ENCODE measurements at regions not wholly inside any gene's neighbourhood (a gene's known extent, or its start where the extent isn't known, plus 50 kb on each side); places are given as distances from the start of the nearest gene placed in this dataset.

DNA sequence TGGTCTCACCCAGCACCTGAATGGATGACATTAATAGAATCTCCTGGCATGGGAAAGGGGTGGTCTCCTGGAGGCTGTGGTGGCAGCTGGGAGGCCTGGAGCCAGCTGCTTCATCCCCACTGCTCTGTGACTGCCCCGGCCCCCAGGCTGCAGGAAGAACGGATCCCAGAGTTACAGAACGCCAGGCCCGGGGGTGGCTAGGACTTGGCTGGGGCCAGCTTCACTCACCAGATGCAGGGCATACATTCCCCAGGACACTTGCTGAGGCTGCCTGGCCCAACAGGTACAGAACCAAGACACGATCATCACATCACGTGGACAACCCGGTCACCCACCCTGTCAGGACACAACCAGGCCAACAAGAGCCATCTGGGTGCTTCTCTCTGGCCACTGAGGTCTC lies 178.6 kb upstream of the SALL3 start:
- Histone ChIP-seq H3K4me1 (ENCODE audit: control insufficient read depth in 1 of 2, low read depth in 2 of 2) (no peaks in the 10 kb centered on the region), H3K4me3 (no peak overlapping the region), H3K36me3 (no peaks in the 10 kb centered on the region), H3K27ac (no peak overlapping the region), H3K27me3 (replicated peaks; ENCODE audit: insufficient read depth) (no peaks in the 10 kb centered on the region), H3K9me3 (no peaks in the 10 kb centered on the region)
- TF ChIP-seq, protein P1, sequence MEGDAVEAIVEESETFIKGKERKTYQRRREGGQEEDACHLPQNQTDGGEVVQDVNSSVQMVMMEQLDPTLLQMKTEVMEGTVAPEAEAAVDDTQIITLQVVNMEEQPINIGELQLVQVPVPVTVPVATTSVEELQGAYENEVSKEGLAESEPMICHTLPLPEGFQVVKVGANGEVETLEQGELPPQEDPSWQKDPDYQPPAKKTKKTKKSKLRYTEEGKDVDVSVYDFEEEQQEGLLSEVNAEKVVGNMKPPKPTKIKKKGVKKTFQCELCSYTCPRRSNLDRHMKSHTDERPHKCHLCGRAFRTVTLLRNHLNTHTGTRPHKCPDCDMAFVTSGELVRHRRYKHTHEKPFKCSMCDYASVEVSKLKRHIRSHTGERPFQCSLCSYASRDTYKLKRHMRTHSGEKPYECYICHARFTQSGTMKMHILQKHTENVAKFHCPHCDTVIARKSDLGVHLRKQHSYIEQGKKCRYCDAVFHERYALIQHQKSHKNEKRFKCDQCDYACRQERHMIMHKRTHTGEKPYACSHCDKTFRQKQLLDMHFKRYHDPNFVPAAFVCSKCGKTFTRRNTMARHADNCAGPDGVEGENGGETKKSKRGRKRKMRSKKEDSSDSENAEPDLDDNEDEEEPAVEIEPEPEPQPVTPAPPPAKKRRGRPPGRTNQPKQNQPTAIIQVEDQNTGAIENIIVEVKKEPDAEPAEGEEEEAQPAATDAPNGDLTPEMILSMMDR (IDR thresholded peaks at IDR 0.05): no peak
- no peak for DNase-seq (ENCODE audit: low spot score)
- ATAC-seq (ENCODE audit: insufficient number of reproducible peaks, low FRiP score, low read depth): no peak

DNA sequence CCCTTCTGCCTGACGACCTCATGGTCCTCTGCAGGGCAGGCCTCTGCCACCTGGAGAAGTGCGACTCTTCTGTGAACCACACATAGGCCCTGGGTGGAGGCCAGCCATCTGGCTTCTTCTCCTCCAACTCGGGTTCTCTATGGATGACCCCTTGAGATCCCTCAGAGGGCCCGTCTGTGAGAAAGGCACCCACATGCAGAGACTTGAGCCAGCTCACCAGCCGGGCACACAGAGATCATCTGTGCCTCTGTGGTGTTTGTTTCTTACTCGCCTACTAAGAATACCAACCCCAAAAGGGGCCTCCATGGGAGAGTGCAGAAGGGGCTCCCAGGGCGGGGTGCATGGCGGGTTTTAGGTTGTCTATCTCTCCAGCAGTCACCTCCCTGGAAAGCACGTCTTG lies 176.5 kb upstream of the SALL3 start:
- no peaks in the 10 kb centered on the region for H3K27me3 ChIP-seq (replicated peaks; ENCODE audit: insufficient read depth)
- H3K4me1 ChIP-seq (ENCODE audit: control insufficient read depth in 1 of 2, low read depth in 2 of 2): no peaks in the 10 kb centered on the region
- no peaks in the 10 kb centered on the region for H3K9me3 ChIP-seq
- ATAC-seq (ENCODE audit: insufficient number of reproducible peaks, low FRiP score, low read depth): no peak
- H3K36me3 ChIP-seq: no peaks in the 10 kb centered on the region
- no peak overlapping the region for H3K4me3 ChIP-seq
- no peak for DNase-seq (ENCODE audit: low spot score)
- no peak overlapping the region for H3K27ac ChIP-seq
- TF ChIP-seq, protein P1 (IDR thresholded peaks at IDR 0.05): no peak

DNA sequence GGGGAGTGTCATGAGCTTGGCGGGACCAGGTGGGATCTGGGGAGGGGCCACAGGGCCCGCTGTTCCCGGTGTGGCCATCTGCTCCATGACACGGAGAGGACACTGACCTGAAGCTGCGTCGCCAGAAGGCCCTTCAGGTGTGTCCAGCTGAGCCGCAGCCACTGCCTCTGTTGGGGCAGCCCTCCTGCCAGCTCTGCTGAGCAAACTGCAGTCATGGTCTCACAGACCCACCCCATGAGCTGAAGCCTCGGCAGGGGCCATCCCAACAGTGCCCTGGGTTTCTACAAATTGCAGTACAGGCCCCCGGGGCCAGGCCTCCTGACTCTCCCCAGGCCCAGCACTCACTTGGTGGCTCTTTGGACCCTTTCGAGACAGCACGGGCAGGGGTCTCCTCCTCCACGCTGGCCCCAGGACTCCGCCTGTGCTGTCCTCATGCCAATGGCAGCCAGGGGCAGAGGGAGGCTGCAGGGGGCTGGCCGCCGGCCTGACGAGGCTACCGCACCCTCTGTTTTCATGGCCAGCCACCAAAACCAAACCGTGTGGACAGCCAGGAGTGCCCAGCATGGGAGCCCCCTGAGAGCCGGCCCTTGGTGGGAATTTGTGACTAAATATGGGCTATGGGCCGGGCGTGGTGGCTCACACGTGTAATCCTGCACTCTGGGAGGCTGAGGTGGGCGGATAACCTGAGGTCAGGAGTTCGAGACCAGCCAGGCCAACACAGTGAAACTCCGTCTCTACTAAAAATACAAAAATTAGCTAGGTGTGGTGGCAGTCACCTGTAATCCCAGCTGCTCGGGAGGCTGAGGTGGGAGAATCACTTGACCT lies 175.2 kb upstream of the SALL3 start:
- Histone ChIP-seq H3K4me1 (ENCODE audit: control insufficient read depth in 1 of 2, low read depth in 2 of 2) (no peaks in the 10 kb centered on the region), H3K27ac (no peak overlapping the region), H3K4me3 (no peak overlapping the region), H3K36me3 (no peaks in the 10 kb centered on the region), H3K9me3 (no peaks in the 10 kb centered on the region), H3K27me3 (replicated peaks; ENCODE audit: insufficient read depth) (no peaks in the 10 kb centered on the region)
- DNase-seq (ENCODE audit: low spot score) (no peak), ATAC-seq (ENCODE audit: insufficient number of reproducible peaks, low FRiP score, low read depth) (no peak)
- TF ChIP-seq, protein P1 (IDR thresholded peaks at IDR 0.05): no peak

DNA sequence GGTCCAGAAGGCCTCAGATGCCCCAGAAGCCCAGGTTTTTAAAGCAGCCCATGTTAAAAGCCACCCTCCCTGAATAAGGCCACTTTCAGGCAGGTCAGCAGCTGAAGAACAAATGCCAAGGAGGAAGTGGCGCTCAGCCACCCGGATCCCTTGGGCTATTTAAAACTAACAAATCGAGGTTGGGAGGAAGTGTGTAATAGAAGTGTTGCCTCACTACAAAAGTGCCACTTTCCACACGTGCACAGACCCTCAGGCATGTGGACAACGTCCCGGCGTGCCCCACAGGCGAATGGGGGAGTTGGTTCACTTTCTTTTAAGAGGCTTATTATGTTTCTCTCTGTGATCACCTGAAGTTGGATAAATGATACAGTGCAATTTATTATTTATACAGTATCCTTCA lies 173.8 kb upstream of the SALL3 start:
- ATAC-seq (ENCODE audit: insufficient number of reproducible peaks, low FRiP score, low read depth) (no peak), DNase-seq (ENCODE audit: low spot score) (no peak)
- Histone ChIP-seq H3K27me3 (replicated peaks; ENCODE audit: insufficient read depth) (no peaks in the 10 kb centered on the region), H3K4me1 (ENCODE audit: control insufficient read depth in 1 of 2, low read depth in 2 of 2) (no peaks in the 10 kb centered on the region), H3K9me3 (no peaks in the 10 kb centered on the region), H3K36me3 (no peaks in the 10 kb centered on the region), H3K27ac (no peak overlapping the region), H3K4me3 (no peak overlapping the region)
- TF ChIP-seq, protein P1 (IDR thresholded peaks at IDR 0.05): no peak

DNA sequence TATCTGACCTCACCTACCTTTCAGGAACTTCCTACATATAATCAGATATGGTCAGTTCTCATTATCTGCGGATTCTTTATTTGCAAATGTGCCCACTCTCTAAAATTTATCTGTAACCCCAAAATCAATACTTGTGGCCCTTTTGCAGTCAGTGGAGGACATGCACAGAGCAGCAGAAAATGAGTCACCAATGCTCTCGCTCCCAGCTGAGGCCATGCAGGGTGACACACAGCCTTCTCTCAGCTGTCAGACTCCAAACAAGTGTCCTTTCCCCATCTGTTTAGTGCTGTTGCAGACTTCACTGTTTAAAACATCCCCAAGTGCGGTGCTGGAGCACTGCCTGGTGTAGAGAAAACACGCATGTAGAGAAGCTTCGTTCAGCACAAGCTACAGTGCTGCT lies 171.9 kb upstream of the SALL3 start:
- TF ChIP-seq, protein P1 (IDR thresholded peaks at IDR 0.05): no peak
- DNase-seq (ENCODE audit: low spot score) (no peak), ATAC-seq (ENCODE audit: insufficient number of reproducible peaks, low FRiP score, low read depth) (no peak)
- H3K27ac ChIP-seq: no peak overlapping the region
- H3K36me3 ChIP-seq: no peaks in the 10 kb centered on the region
- H3K9me3 ChIP-seq: no peaks in the 10 kb centered on the region
- H3K4me1 ChIP-seq (ENCODE audit: control insufficient read depth in 1 of 2, low read depth in 2 of 2): no peaks in the 10 kb centered on the region
- no peak overlapping the region for H3K4me3 ChIP-seq
- no peaks in the 10 kb centered on the region for H3K27me3 ChIP-seq (replicated peaks; ENCODE audit: insufficient read depth)
